ENCODE measurements at regions not wholly inside any gene's neighbourhood (a gene's known extent, or its start where the extent isn't known, plus 50 kb on each side); places are given as distances from the start of the nearest gene placed in this dataset.

DNA sequence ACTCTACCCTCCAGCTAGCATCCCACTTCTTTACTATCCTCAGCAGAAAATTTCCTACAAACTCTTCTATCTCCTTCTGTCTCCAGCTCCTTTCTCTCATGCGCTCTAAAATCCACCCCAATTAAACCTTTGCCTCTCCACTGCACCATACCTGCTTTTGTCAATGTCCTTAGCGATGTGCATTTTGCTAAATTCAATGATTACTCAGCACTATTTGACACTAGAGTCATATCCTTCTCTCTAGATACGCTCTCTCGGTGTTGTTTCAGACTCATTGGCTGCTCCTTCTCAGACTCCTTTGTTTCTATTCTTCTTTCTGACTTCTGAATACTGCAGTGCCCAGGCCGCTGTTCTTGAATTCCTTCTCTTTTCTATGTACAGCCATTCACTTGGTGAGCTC, 144.2 kb downstream of the HLX start:
- no peak overlapping the region for H3K27ac ChIP-seq (ENCODE audit: insufficient read depth, low read depth, low read length)
- no peaks in the 10 kb centered on the region for H3K4me1 ChIP-seq (ENCODE audit: control insufficient read depth, extremely low read depth, insufficient read depth, low read length)
- H3K4me2 ChIP-seq (ENCODE audit: insufficient read depth, low read length), result no peak overlapping the region
- H3K9ac ChIP-seq (replicated peaks; ENCODE audit: extremely low read depth, insufficient read depth, low read length), result no peak overlapping the region
- no peaks in the 10 kb centered on the region for H3K36me3 ChIP-seq (ENCODE audit: control insufficient read depth in 2 of 2, extremely low read depth in 1 of 2, insufficient read depth in 2 of 2, low read length in 2 of 2)
- intact Hi-C loops (cut with micrococcal nuclease) (no loop called here), dilution Hi-C loops (cut with MboI; ENCODE audit: extremely low pct_ligation_motif_present, low sequenced_read_pairs) (no loop called here)
- H3K27me3 ChIP-seq (ENCODE audit: control insufficient read depth in 2 of 2, insufficient read depth in 2 of 2, low read length in 2 of 2), result no peaks in the 10 kb centered on the region
- H3K9me1 ChIP-seq (replicated peaks; ENCODE audit: control insufficient read depth, extremely low read depth, insufficient read depth, low read length), result no peaks in the 10 kb centered on the region
- FAIRE-seq, result no peak
- no peak overlapping the region for H2AFZ ChIP-seq (ENCODE audit: low read depth, low read length)
- H4K20me1 ChIP-seq (replicated peaks; ENCODE audit: control insufficient read depth, extremely low read depth, insufficient read depth, low read length), result no peaks in the 10 kb centered on the region
- no peak for DNase-seq (ENCODE audit: low read depth, low spot score)
- H3K79me2 ChIP-seq (ENCODE audit: control insufficient read depth, insufficient read depth, low read length), result no peaks in the 10 kb centered on the region
- ChIA-PET POLR2A (no interaction called here), CTCF (no interaction called here)
- H3K9me3 ChIP-seq (replicated peaks; ENCODE audit: control insufficient read depth, insufficient read depth, low read length), result no peaks in the 10 kb centered on the region
- BruUV-seq (replicated peaks), result no TSS peak
- TF ChIP-seq, protein P1, sequence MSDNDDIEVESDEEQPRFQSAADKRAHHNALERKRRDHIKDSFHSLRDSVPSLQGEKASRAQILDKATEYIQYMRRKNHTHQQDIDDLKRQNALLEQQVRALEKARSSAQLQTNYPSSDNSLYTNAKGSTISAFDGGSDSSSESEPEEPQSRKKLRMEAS (IDR thresholded peaks at IDR 0.05; ENCODE audit: insufficient read depth, insufficient read length), result no peak
- TF ChIP-seq MYC (IDR thresholded peaks at IDR 0.05; ENCODE audit: low read depth, low read length), result no peak
- TF ChIP-seq, protein P2, sequence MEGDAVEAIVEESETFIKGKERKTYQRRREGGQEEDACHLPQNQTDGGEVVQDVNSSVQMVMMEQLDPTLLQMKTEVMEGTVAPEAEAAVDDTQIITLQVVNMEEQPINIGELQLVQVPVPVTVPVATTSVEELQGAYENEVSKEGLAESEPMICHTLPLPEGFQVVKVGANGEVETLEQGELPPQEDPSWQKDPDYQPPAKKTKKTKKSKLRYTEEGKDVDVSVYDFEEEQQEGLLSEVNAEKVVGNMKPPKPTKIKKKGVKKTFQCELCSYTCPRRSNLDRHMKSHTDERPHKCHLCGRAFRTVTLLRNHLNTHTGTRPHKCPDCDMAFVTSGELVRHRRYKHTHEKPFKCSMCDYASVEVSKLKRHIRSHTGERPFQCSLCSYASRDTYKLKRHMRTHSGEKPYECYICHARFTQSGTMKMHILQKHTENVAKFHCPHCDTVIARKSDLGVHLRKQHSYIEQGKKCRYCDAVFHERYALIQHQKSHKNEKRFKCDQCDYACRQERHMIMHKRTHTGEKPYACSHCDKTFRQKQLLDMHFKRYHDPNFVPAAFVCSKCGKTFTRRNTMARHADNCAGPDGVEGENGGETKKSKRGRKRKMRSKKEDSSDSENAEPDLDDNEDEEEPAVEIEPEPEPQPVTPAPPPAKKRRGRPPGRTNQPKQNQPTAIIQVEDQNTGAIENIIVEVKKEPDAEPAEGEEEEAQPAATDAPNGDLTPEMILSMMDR (IDR thresholded peaks at IDR 0.05; ENCODE audit: extremely low read depth in 1 of 2, insufficient read depth in 1 of 2, low read depth in 1 of 2, low read length in 2 of 2), result no peak
- no peak overlapping the region for H3K4me3 ChIP-seq (replicated peaks in 1 of 3; ENCODE audit: insufficient read depth in 1 of 3, low read depth in 1 of 3, low read length in 3 of 3)

DNA sequence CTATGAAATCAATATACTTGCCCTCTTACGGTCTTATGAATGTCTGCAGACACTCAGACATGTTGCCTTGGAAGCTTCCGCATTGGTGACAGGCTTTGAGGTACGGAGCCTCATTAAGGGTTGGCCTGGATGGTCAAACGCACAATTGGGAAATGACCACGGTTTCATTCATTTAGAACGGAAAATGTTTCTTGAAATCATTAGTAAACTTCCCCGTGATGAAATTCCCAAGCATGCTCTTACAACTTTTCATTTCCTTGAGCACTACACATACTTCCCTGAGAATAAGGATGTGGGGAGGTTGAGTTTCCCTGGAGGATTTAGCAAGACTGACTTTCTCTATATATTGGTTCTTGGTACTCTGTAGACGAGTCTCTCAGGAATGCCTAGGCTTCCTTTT, 146.3 kb downstream of the HLX start:
- intact Hi-C loops (cut with micrococcal nuclease), result no loop called here
- H3K27ac ChIP-seq (ENCODE audit: insufficient read depth, low read depth, low read length), result no peak overlapping the region
- no peaks in the 10 kb centered on the region for H3K9me3 ChIP-seq (replicated peaks; ENCODE audit: control insufficient read depth, insufficient read depth, low read length)
- dilution Hi-C loops (cut with MboI; ENCODE audit: extremely low pct_ligation_motif_present, low sequenced_read_pairs), result no loop called here
- no peak for DNase-seq (ENCODE audit: low read depth, low spot score)
- no peak overlapping the region for H3K4me2 ChIP-seq (ENCODE audit: insufficient read depth, low read length)
- no peaks in the 10 kb centered on the region for H3K27me3 ChIP-seq (ENCODE audit: control insufficient read depth in 2 of 2, insufficient read depth in 2 of 2, low read length in 2 of 2)
- no peak overlapping the region for H3K4me3 ChIP-seq (replicated peaks in 1 of 3; ENCODE audit: insufficient read depth in 1 of 3, low read depth in 1 of 3, low read length in 3 of 3)
- H3K79me2 ChIP-seq (ENCODE audit: control insufficient read depth, insufficient read depth, low read length), result no peaks in the 10 kb centered on the region
- FAIRE-seq, result no peak
- ChIA-PET CTCF (interaction anchor here (1.1 kb wide), 1 partner anchor 178 kb away, joined by 6 read pairs; no protein-coding TSS in a partner anchor), POLR2A (no interaction called here)
- no peak overlapping the region for H3K9ac ChIP-seq (replicated peaks; ENCODE audit: extremely low read depth, insufficient read depth, low read length)
- H2AFZ ChIP-seq (ENCODE audit: low read depth, low read length), result no peak overlapping the region
- H4K20me1 ChIP-seq (replicated peaks; ENCODE audit: control insufficient read depth, extremely low read depth, insufficient read depth, low read length), result no peaks in the 10 kb centered on the region
- no TSS peak for BruUV-seq (replicated peaks)
- H3K9me1 ChIP-seq (replicated peaks; ENCODE audit: control insufficient read depth, extremely low read depth, insufficient read depth, low read length), result no peaks in the 10 kb centered on the region
- no peaks in the 10 kb centered on the region for H3K4me1 ChIP-seq (ENCODE audit: control insufficient read depth, extremely low read depth, insufficient read depth, low read length)
- H3K36me3 ChIP-seq (ENCODE audit: control insufficient read depth in 2 of 2, extremely low read depth in 1 of 2, insufficient read depth in 2 of 2, low read length in 2 of 2), result no peaks in the 10 kb centered on the region
- TF ChIP-seq, protein P1 (IDR thresholded peaks at IDR 0.05; ENCODE audit: insufficient read depth, insufficient read length), result no peak
- TF ChIP-seq, protein P2 (IDR thresholded peaks at IDR 0.05; ENCODE audit: extremely low read depth in 1 of 2, insufficient read depth in 1 of 2, low read depth in 1 of 2, low read length in 2 of 2), result no peak
- TF ChIP-seq POLR2A (IDR thresholded peaks at IDR 0.05; ENCODE audit: low read depth, low read length), result no peak
- no peak for TF ChIP-seq JUN (IDR thresholded peaks at IDR 0.05; ENCODE audit: borderline replicate concordance, insufficient read depth, insufficient read length, low read depth)
- no peak for TF ChIP-seq GATA2 (IDR thresholded peaks at IDR 0.05; ENCODE audit: insufficient read depth, insufficient read length, low read depth, low read length)
- TF ChIP-seq MYC (IDR thresholded peaks at IDR 0.05; ENCODE audit: low read depth, low read length), result no peak
- TF ChIP-seq FOS (IDR thresholded peaks at IDR 0.05; ENCODE audit: borderline replicate concordance, insufficient read depth, low read length), result no peak
- TF ChIP-seq POLR2AphosphoS5 (IDR thresholded peaks at IDR 0.05; ENCODE audit: insufficient read depth, low read depth, low read length), result no peak
- TF ChIP-seq EZH2 (IDR thresholded peaks at IDR 0.05; ENCODE audit: borderline replicate concordance, low read depth, low read length, severe bottlenecking), result no peak
